IPS DF 6.9 (cell line): ENCODE measurements at regions not wholly inside any gene's neighbourhood (a gene's known extent, or its start where the extent isn't known, plus 50 kb on each side); places are given as distances from the start of the nearest gene placed in this dataset.

Source experiments
- DNase-seq: peaks from one replicate; pipeline ENCODE4 v3.0.0-alpha.2; 2013; ENCODE audit warnings: low read depth, low spot score
- H3K27ac ChIP-seq: one replicate; pipeline ENCODE4 v1.5.1; 2013; ENCODE audit warnings: low read length, control low read depth
- H3K27me3 ChIP-seq: 2 replicates; pipeline ENCODE4 v1.6.1; 2013; ENCODE audit warnings: mild to moderate bottlenecking, low read length; ENCODE audit not compliant: control insufficient read depth, insufficient read depth
- H3K36me3 ChIP-seq: 2 replicates; pipeline ENCODE4 v1.6.1; 2013; ENCODE audit warnings: low read length; ENCODE audit not compliant: control insufficient read depth, insufficient read depth
- H3K4me1 ChIP-seq: 2 replicates; pipeline ENCODE4 v1.6.1; 2013; ENCODE audit warnings: low read length; ENCODE audit not compliant: control insufficient read depth, insufficient read depth
- H3K4me3 ChIP-seq: 2 replicates; pipeline ENCODE4 v1.5.1; 2013; ENCODE audit warnings: mild to moderate bottlenecking, low read length
- H3K9me3 ChIP-seq: 2 replicates; pipeline ENCODE4 v1.6.1; 2013; ENCODE audit warnings: low read length, inconsistent platforms; ENCODE audit not compliant: control insufficient read depth, insufficient read depth
- WGBS: extraction: QIAGEN DNeasy Blood & Tissue Kit; methylation state at CpG from one replicate; pipeline ENCODE4 v1.1.7; 2013; ENCODE audit warnings: mixed read lengths, missing lambda C conversion rate; ENCODE audit not compliant: insufficient read length, insufficient coverage; 5-methylcytosine and 5-hydroxymethylcytosine counted together

DNA sequence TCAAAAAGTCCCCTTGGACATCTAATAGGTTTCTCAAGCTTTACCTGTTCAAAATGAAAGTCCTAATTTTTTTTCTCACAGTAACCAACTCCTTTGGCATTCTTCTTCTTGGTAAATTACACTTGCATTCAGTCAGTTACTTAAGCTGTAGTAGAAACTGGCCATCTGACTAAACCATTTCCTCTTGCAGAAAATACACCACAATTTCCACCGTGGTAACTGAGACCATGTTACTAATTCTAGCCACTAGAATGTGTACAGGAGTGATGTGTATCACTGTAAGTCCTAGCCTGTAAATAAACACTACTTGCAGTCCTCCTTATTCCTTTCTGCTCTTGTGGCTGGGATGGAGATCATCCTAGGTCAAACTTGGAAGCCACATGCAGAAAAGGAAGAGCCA lies 965.4 kb upstream of the TMPRSS15 start:
- no peak for DNase-seq
- Histone ChIP-seq H3K27ac (no peak overlapping the region), H3K4me1 (no peaks in the 10 kb centered on the region), H3K4me3 (no peak overlapping the region), H3K27me3 (no peaks in the 10 kb centered on the region), H3K9me3 (no peaks in the 10 kb centered on the region), H3K36me3 (no peaks in the 10 kb centered on the region)
- no CpG with 5 or more reads among the region's 1 CpG for WGBS

DNA sequence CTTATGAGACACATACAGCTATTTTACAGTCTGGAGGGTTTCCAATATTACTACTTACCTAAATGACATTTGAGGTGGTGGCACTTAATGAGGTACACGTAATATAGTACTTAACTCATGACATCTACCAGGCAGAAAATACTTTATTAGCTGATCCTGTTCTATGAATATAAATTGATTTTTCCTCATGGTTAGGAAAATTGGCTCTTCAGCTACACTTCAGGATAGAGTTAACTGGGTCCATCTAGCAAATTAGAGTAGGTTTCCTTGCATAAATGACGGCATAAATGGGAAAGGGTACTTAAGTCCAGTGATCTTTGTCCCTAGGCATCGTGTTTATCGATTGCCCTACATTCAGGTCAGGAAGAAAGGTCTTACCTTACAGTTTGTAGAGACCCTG lies 988.8 kb upstream of the TMPRSS15 start:
- H3K9me3 ChIP-seq: no peaks in the 10 kb centered on the region
- WGBS: no CpG with 5 or more reads among the region's 4 CpGs
- no peak for DNase-seq

DNA sequence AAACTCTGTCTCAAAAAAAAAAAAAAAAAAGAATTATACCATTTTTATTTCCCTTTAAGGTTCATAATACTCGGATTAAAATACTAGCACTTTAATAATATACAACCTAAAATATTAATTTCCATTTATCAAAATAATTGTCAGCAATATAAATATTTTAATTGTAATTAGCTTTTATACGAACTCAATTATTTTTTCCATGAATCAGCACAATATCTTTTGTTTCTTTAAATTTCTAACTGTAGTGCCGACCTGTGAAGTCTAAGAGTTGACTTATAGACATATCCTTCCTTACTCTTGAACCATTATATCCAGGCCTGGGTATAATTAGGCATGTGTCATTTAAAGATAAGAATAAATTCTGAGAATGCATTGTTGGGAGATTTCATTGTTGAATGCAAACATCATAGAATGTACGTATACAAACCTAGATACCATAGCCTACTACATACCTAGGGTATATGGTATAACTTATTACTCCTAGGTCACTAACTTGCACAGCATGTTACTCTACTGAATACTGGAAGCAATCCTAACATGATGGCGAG lies 996.7 kb upstream of the TMPRSS15 start:
- no peak overlapping the region for H3K27ac ChIP-seq
- no peaks in the 10 kb centered on the region for H3K9me3 ChIP-seq
- H3K27me3 ChIP-seq: no peaks in the 10 kb centered on the region
- no peaks in the 10 kb centered on the region for H3K4me1 ChIP-seq
- WGBS: 100% methylated on average over 1 of the region's 5 CpGs
- DNase-seq: no peak
- H3K4me3 ChIP-seq: no peak overlapping the region
- no peaks in the 10 kb centered on the region for H3K36me3 ChIP-seq

More for the DNA sequence above, 988.8 kb upstream of the TMPRSS15 start:
- H3K27ac ChIP-seq: no peak overlapping the region
- no peaks in the 10 kb centered on the region for H3K36me3 ChIP-seq
- H3K4me3 ChIP-seq: no peak overlapping the region
- H3K4me1 ChIP-seq: no peaks in the 10 kb centered on the region
- no peaks in the 10 kb centered on the region for H3K27me3 ChIP-seq

DNA sequence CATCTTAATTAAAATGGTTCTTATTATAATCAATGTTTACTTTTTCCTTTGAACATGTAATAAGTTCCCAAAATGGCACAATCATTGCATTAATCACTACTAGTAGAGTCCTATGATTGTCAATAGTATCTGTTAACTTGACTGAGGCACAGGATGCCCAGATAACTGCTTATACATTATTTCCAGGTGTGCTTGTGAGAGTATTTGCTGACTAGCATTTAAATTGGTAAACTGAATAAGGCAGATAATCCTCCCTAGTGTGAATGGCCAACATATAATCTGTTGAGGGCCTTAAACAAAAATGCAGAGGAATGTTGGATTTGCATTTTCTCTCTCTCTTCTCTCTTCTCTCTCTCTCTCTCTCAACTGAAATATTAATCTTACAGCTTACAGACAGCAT lies 999.3 kb upstream of the TMPRSS15 start:
- no peaks in the 10 kb centered on the region for H3K4me1 ChIP-seq

DNA sequence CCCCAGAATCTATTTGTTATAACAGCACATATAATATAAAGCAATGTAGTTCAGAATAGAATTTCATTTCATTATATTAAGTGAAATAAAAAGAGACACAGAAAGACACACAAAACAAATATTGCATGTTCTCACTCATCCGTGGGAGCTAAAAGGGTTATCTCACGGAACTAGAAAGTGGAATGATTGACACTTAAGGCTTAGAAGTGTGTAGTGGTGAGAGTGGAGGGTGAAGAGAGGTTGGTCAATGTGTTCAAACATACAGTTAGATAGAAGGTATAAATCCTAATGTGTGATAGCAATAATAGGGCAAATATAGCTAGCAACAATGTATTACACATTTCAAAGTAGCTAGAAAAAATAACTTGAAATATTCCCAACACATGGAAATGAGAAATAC lies 1001.7 kb upstream of the TMPRSS15 start:
- Histone ChIP-seq H3K36me3 (no peaks in the 10 kb centered on the region), H3K27ac (no peak overlapping the region), H3K4me1 (no peaks in the 10 kb centered on the region), H3K27me3 (no peaks in the 10 kb centered on the region), H3K4me3 (no peak overlapping the region), H3K9me3 (no peaks in the 10 kb centered on the region)
- DNase-seq: no peak
- no CpG with 5 or more reads among the region's 2 CpGs for WGBS

More for the DNA sequence above, 999.3 kb upstream of the TMPRSS15 start:
- DNase-seq: no peak
- no peaks in the 10 kb centered on the region for H3K27me3 ChIP-seq
- H3K36me3 ChIP-seq: no peaks in the 10 kb centered on the region
- H3K27ac ChIP-seq: no peak overlapping the region
- H3K9me3 ChIP-seq: no peaks in the 10 kb centered on the region
- H3K4me3 ChIP-seq: no peak overlapping the region

DNA sequence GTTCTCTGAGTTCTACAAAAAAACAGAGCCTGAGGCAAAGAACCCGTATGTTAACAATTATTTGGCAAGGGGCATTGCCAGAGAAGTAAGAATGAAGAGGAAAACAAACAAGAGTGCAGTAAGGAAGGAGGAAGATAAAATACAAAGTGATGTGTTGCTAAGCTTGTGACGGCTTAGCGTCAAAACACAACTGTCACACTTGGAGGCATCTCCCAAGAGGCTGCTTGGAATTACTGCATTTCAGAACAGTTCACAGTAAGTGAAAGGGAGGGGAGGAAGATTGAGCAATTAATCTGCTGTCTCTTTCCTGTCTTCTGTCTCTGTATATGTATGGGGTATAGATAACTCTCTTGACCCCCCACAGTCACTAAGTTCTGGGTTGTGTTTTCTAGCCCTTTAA lies 1017.0 kb upstream of the TMPRSS15 start:
- H3K27me3 ChIP-seq: no peaks in the 10 kb centered on the region; the same call in 1 of the 2 replicates
- H3K4me3 ChIP-seq: no peak overlapping the region
- no peak overlapping the region for H3K27ac ChIP-seq
- DNase-seq: no peak
- H3K36me3 ChIP-seq: no peaks in the 10 kb centered on the region
- no CpG with 5 or more reads among the region's 3 CpGs for WGBS
- no peaks in the 10 kb centered on the region for H3K9me3 ChIP-seq
- no peaks in the 10 kb centered on the region for H3K4me1 ChIP-seq

DNA sequence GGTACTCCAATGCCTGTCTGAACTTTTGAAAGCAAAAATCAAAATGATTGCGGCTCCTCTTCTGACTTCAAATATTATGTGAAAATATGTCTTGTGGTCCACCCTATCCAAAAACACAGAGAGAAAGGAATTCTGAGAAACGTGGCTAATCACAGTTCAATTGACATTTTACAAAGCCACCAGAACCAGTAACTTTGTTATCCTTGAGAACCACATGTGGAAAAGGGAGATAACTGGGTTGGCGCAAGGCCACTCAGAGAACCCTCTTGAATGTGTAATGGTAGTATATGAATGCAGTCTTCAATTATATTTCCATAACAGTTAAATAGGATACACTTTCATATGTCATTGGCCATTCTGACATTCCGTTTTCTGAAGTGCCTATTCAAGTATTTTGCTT lies 1030.0 kb upstream of the TMPRSS15 start:
- Histone ChIP-seq H3K36me3 (no peaks in the 10 kb centered on the region), H3K4me1 (no peaks in the 10 kb centered on the region), H3K27ac (no peak overlapping the region), H3K27me3 (no peaks in the 10 kb centered on the region), H3K9me3 (no peaks in the 10 kb centered on the region), H3K4me3 (no peak overlapping the region)
- WGBS: no CpG with 5 or more reads among the region's 4 CpGs
- DNase-seq: no peak

DNA sequence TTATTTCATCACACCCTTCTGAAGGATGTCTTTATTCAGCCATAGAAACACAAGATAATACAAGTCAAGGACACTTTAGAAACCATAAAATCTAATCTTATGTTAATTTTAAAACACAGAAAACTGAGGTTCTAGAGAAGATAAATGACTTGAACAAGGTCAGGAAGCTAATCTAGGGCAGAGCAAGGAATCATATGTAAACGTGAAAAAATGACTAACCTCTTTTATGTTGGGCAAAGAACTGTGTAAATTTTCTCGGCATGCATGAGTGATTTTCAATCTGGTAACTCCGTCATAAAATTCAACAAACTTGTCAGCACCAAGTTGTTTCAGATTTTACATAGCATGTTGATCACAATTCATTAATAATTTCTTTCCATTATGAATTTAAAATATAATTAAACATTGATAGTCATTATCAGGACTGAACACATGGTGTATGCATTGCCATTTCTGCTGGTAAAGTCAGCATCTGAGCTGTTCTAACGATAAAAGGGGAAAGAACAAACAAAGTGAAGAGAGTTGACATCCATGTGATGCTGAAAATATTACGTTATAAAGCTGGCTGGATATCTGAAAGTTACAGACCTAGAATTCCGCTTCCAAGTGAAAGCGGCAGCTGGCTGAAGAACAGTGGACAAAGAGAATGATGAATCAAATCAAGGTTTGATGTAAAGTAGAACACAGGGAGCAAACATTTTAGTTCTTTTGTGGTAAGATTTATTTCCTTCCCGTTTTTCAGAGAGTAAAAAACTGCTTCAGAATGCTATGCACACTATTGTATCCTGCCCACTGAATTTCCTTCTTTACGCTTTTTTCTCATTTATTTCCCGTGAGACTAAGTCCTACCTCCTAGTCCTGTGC lies 1037.4 kb upstream of the TMPRSS15 start:
- Histone ChIP-seq H3K36me3 (no peaks in the 10 kb centered on the region), H3K9me3 (no peaks in the 10 kb centered on the region), H3K4me1 (no peaks in the 10 kb centered on the region), H3K27me3 (no peaks in the 10 kb centered on the region), H3K27ac (no peak overlapping the region), H3K4me3 (no peak overlapping the region)
- DNase-seq: no peak
- WGBS: no CpG with 5 or more reads among the region's 10 CpGs

DNA sequence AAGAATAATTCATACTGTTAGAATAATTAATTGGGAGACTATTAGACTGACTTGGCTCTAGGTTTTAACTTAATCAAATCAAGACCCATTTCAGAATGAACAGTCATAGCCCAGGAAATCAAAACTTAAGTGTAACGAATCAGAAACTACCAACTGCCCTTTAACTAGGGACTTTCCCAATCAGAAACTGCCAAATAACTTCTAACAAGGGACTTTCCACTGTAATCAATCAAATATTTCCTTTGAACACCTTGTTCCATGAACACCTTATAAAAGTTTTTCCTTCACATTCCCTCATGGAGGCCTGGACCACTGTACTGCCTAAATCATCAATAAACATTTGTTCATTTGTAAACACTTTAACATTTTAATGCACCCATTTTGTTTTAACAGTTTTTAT lies 1054.7 kb upstream of the TMPRSS15 start:
- H3K27ac ChIP-seq: no peak overlapping the region
- H3K4me3 ChIP-seq: no peak overlapping the region
- H3K36me3 ChIP-seq: no peaks in the 10 kb centered on the region
- no peak for DNase-seq
- no peaks in the 10 kb centered on the region for H3K27me3 ChIP-seq
- no peaks in the 10 kb centered on the region for H3K4me1 ChIP-seq
- WGBS: no CpG with 5 or more reads among the region's 1 CpG
- H3K9me3 ChIP-seq: no peaks in the 10 kb centered on the region

DNA sequence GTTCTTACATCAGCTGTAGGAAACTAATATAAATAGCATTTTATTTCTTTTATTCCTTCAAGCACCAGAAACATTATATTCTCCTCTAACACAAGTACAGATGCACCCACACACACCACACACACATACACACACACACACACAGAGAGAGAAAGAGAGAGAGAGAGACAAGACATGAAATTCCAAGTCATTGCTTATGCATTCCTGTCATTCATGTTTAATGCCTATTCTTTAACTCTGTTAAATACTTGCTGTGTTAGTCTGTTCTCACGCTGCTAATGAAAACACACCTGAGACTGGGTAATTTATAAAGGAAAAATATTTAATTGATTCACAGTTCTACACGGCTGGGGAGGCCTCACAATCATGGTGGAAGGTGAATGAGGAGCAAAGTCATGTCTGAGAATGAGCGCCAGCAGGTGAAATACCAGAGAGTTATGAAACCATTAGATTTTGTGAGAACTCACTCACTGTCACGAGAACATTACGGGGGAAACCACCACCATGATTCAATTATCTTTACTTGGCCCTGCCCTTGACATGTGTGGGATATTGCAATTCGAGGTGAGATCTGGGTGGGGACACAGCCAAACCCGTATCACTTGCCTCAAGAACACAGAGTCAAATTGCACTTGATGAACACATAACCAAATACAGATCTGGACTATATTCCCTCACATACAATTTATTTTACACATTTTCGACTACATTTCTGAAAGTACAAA lies 1058.1 kb upstream of the TMPRSS15 start:
- H3K36me3 ChIP-seq: no peaks in the 10 kb centered on the region
- no peak overlapping the region for H3K4me3 ChIP-seq
- H3K27me3 ChIP-seq: no peaks in the 10 kb centered on the region
- no peak for DNase-seq
- no peaks in the 10 kb centered on the region for H3K4me1 ChIP-seq
- H3K9me3 ChIP-seq: no peaks in the 10 kb centered on the region
- no peak overlapping the region for H3K27ac ChIP-seq
- 100% methylated on average over 1 of the region's 8 CpGs for WGBS
